Neural crest cell (in vitro differentiated cells): ENCODE measurements at regions not wholly inside any gene's neighbourhood (a gene's known extent, or its start where the extent isn't known, plus 50 kb on each side); places are given as distances from the start of the nearest gene placed in this dataset.

Source experiments
- DNase-seq: peaks from one replicate; pipeline ENCODE4 v3.0.0; 2021; ENCODE audit warnings: low read depth, mixed read lengths, low spot score
- H3K27ac Mint-ChIP-seq: one replicate; pipeline ENCODE4 v1.8.0; 2021; ENCODE audit warnings: mild to moderate bottlenecking, mixed read lengths; ENCODE audit not compliant: unreplicated experiment
- H3K27me3 Mint-ChIP-seq: 2 replicates; pipeline ENCODE4 v1.8.0; 2021; ENCODE audit warnings: low read depth, mild to moderate bottlenecking, mixed read lengths
- H3K36me3 Mint-ChIP-seq: 2 replicates; pipeline ENCODE4 v1.8.0; 2021; ENCODE audit warnings: low read depth, mild to moderate bottlenecking, mixed read lengths
- H3K4me1 Mint-ChIP-seq: 2 replicates; pipeline ENCODE4 v1.8.0; 2021; ENCODE audit warnings: mixed read lengths
- H3K4me3 Mint-ChIP-seq: one replicate; pipeline ENCODE4 v1.8.0; 2021; ENCODE audit warnings: mild to moderate bottlenecking, mixed read lengths
- H3K9me3 Mint-ChIP-seq: 2 replicates; pipeline ENCODE4 v1.8.0; 2021; ENCODE audit warnings: mixed read lengths
- CTCF ChIP-seq: fragments of 200-600 bp; sonication (generic); conservative IDR thresholded peaks from 2 replicates; pipeline ENCODE4 v1.5.0; 2021; ENCODE audit warnings: antibody characterized with exemption, mild to moderate bottlenecking

- no peak for TF ChIP-seq CTCF
- Mint-ChIP-seq H3K27me3 (no peaks in the 10 kb centered on the region), H3K9me3 (peaks cover 8% of the 10 kb centered on the region), H3K36me3 (peaks cover 3% of the 10 kb centered on the region), H3K4me3 (no peak overlapping the region), H3K4me1 (no peaks in the 10 kb centered on the region), H3K27ac (no peak overlapping the region)
- DNase-seq: no peak
Measured at GRCh38 chr6:90911642-90912041, 324.8 kb upstream of the MAP3K7 start.

- H3K27ac Mint-ChIP-seq: no peak overlapping the region
- H3K9me3 Mint-ChIP-seq: peaks cover 3% of the 10 kb centered on the region
- no peak overlapping the region for H3K4me3 Mint-ChIP-seq
- TF ChIP-seq CTCF: no peak
- no peaks in the 10 kb centered on the region for H3K27me3 Mint-ChIP-seq
- no peaks in the 10 kb centered on the region for H3K4me1 Mint-ChIP-seq
- peaks cover 3% of the 10 kb centered on the region for H3K36me3 Mint-ChIP-seq
- no peak for DNase-seq
Measured at GRCh38 chr6:90910893-90911292, 324.0 kb upstream of the MAP3K7 start.

- Mint-ChIP-seq H3K27ac (no peak overlapping the region), H3K4me3 (no peak overlapping the region), H3K4me1 (no peaks in the 10 kb centered on the region), H3K27me3 (no peaks in the 10 kb centered on the region), H3K36me3 (no peaks in the 10 kb centered on the region), H3K9me3 (peaks cover 3% of the 10 kb centered on the region)
- TF ChIP-seq CTCF: no peak
- DNase-seq: no peak
Measured at GRCh38 chr6:90907931-90908655, 321.2 kb upstream of the MAP3K7 start.

GRCh38 chr6:90905351-90905750 is 318.5 kb upstream of the MAP3K7 start:
- H3K36me3 Mint-ChIP-seq: no peaks in the 10 kb centered on the region
- no peak for TF ChIP-seq CTCF
- H3K4me3 Mint-ChIP-seq: no peak overlapping the region
- no peaks in the 10 kb centered on the region for H3K4me1 Mint-ChIP-seq
- peaks cover 3% of the 10 kb centered on the region for H3K9me3 Mint-ChIP-seq
- no peak for DNase-seq
- no peak overlapping the region for H3K27ac Mint-ChIP-seq
- H3K27me3 Mint-ChIP-seq: no peaks in the 10 kb centered on the region

- H3K36me3 Mint-ChIP-seq: no peaks in the 10 kb centered on the region
- H3K27ac Mint-ChIP-seq: no peak overlapping the region
- peaks cover 3% of the 10 kb centered on the region for H3K9me3 Mint-ChIP-seq
- H3K27me3 Mint-ChIP-seq: no peaks in the 10 kb centered on the region
- no peaks in the 10 kb centered on the region for H3K4me1 Mint-ChIP-seq
- DNase-seq: no peak
- TF ChIP-seq CTCF: no peak
- no peak overlapping the region for H3K4me3 Mint-ChIP-seq
Measured at GRCh38 chr6:90900034-90900433, 313.2 kb upstream of the MAP3K7 start.
